ENCODE measurements at regions not wholly inside any gene's neighbourhood (a gene's known extent, or its start where the extent isn't known, plus 50 kb on each side); places are given as distances from the start of the nearest gene placed in this dataset.
"Not testable (repeated sequence)": the region's sequence is repeated elsewhere in the genome, so short reads cannot be mapped to it uniquely, and the experiment has no call there.

DNA sequence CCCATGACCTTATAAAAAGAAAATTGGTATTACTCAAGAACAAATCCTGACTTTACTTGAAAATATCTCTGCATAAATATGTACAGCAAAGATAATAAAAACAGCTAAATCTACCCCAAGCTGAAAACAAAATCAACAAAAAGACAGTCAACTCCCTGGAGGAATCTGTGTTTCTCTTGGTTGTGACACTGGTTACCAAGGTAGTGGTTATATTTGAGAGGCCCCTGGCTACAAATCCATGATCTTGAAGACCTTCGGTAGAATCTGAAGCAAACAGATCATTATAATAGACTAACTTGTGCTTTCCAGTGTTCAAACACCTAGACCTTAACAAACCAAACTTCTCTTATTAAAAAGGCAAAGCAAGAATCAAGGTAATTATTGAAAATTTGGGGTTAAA is 123.9 kb upstream of the SGCE start:
- H3K4me3 ChIP-seq (replicated peaks; ENCODE audit: low read depth, low read length): no peak overlapping the region
- DNase-seq (ENCODE audit: low read depth): no peak
- TF ChIP-seq CTCF (IDR thresholded peaks at IDR 0.05; ENCODE audit: low read length, missing control alignments): no peak

- no peak for DNase-seq (ENCODE audit: low read depth)
- no peak for TF ChIP-seq CTCF (IDR thresholded peaks at IDR 0.05; ENCODE audit: low read length, missing control alignments)
- H3K4me3 ChIP-seq (replicated peaks; ENCODE audit: low read depth, low read length): no peak overlapping the region
Observed at GRCh38 chr7:94781236-94781635, 125.3 kb upstream of the SGCE start.

DNA sequence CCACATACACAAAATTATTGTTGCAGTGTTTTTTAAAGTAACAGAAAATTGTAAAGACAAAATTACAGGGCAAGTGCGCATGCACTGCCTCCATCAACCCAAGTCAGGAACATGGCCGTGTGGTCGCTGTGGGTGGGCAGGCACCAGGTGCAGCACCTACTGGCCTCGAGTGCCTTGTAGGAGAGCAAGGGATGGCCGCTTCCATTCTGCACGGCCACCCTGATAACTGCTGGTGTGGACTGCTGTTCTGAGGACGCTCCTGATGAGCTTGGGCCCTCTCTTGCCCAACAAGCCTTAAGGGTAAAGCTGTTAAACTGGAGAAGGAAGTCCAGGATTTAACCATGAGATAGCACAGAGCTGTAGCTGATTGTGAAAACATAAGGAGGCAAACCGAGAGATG is 124.6 kb upstream of the PPP1R9A start:
- TF ChIP-seq CTCF (IDR thresholded peaks at IDR 0.05; ENCODE audit: low read length, missing control alignments): no peak
- H3K4me3 ChIP-seq (replicated peaks; ENCODE audit: low read depth, low read length): no peak overlapping the region
- no peak for DNase-seq (ENCODE audit: low read depth)

- DNase-seq (ENCODE audit: low read depth): no peak
Observed at GRCh38 chr7:94787285-94787684, 120.1 kb upstream of the PPP1R9A start.

GRCh38 chr7:94788378-94788777 is 119.0 kb upstream of the PPP1R9A start:
- H3K4me3 ChIP-seq (replicated peaks; ENCODE audit: low read depth, low read length): not testable (repeated sequence)

More at GRCh38 chr7:94787285-94787684, 120.1 kb upstream of the PPP1R9A start:
- H3K4me3 ChIP-seq (replicated peaks; ENCODE audit: low read depth, low read length): no peak overlapping the region
- no peak for TF ChIP-seq CTCF (IDR thresholded peaks at IDR 0.05; ENCODE audit: low read length, missing control alignments)

GRCh38 chr7:94792241-94792640 is 115.2 kb upstream of the PPP1R9A start:
- no peak for TF ChIP-seq CTCF (IDR thresholded peaks at IDR 0.05; ENCODE audit: low read length, missing control alignments)
- no peak for DNase-seq (ENCODE audit: low read depth)
- no peak overlapping the region for H3K4me3 ChIP-seq (replicated peaks; ENCODE audit: low read depth, low read length)

More at GRCh38 chr7:94788378-94788777, 119.0 kb upstream of the PPP1R9A start:
- DNase-seq (ENCODE audit: low read depth): not testable (repeated sequence)

- H3K4me3 ChIP-seq (replicated peaks; ENCODE audit: low read depth, low read length); DNase-seq (ENCODE audit: low read depth): not testable (repeated sequence)
Observed at GRCh38 chr7:94797404-94797803, 110.0 kb upstream of the PPP1R9A start.

GRCh38 chr7:94803821-94804220 is 103.6 kb upstream of the PPP1R9A start:
- no peak for TF ChIP-seq CTCF (IDR thresholded peaks at IDR 0.05; ENCODE audit: low read length, missing control alignments)
- H3K4me3 ChIP-seq (replicated peaks; ENCODE audit: low read depth, low read length): no peak overlapping the region
- DNase-seq (ENCODE audit: low read depth): no peak

DNA sequence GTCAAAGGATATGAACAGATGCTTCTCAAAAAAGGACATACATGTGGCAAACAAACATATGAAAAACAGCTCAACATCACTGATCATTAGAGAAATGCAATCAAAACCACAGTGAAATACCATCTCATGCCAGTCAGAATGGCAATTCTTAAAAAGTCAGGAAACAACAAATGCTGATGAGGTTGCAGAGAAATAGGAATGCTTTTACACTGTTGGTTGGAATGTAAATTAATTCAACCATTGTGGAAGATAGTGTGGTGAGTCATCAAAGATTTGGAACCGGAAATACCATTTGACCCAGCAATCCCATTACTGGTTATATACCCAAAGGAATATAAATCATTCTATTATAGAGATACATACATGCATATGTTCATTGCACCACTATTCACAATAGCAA is 98.7 kb upstream of the PPP1R9A start:
- DNase-seq (ENCODE audit: low read depth); H3K4me3 ChIP-seq (replicated peaks; ENCODE audit: low read depth, low read length): not testable (repeated sequence)

Data from fibroblast of pulmonary artery (primary cell).